ENCODE measurements at regions not wholly inside any gene's neighbourhood (a gene's known extent, or its start where the extent isn't known, plus 50 kb on each side); places are given as distances from the start of the nearest gene placed in this dataset.

- no peaks in the 10 kb centered on the region for H3K9me3 ChIP-seq
- POLR2A ChIA-PET = no interaction called here
- CTCF ChIA-PET = interaction anchor here (0.6 kb wide), 2 partner anchors 35 to 310 kb away, joined by 3 to 5 read pairs; no protein-coding TSS in a partner anchor
- TF ChIP-seq ZFP36 (IDR thresholded peaks at IDR 0.05; ENCODE audit: borderline replicate concordance, partially characterized antibody) = no peak
- no peak for TF ChIP-seq EHF (CRISPR knock-in tag; IDR thresholded peaks at IDR 0.05)
- no peak for TF ChIP-seq HDAC2 (IDR thresholded peaks at IDR 0.05)
- TF ChIP-seq RCOR1 (IDR thresholded peaks at IDR 0.05; ENCODE audit: low read depth, low read length) = no peak
- TF ChIP-seq CHD2 (IDR thresholded peaks at IDR 0.05; ENCODE audit: low read length, partially characterized antibody) = no peak
- no peak for TF ChIP-seq NR3C1 (IDR thresholded peaks at IDR 0.05)
- TF ChIP-seq MAX (IDR thresholded peaks at IDR 0.05) = no peak
- no peak for TF ChIP-seq RAD21 (conservative IDR thresholded peaks at IDR 0.05 in 1 of 2, IDR thresholded peaks at IDR 0.05 in 1 of 2)
- WGBS (ENCODE audit: missing lambda C conversion rate) = 10% methylated on average over 10 of the region's 11 CpGs
- ATAC-seq (no peak), FAIRE-seq (no peak), DNase-seq (ENCODE audit: low read depth in 1 of 2, low spot score in 1 of 2) (no peak)
- no peak overlapping the region for H3K4me3 ChIP-seq
- no peak overlapping the region for H3K4me2 ChIP-seq
- H3K4me1 ChIP-seq = no peaks in the 10 kb centered on the region
- no peak overlapping the region for H3K27ac ChIP-seq
Measured at GRCh38 chr12:3967556-3968160, 94.5 kb upstream of the PARP11 start.

DNA sequence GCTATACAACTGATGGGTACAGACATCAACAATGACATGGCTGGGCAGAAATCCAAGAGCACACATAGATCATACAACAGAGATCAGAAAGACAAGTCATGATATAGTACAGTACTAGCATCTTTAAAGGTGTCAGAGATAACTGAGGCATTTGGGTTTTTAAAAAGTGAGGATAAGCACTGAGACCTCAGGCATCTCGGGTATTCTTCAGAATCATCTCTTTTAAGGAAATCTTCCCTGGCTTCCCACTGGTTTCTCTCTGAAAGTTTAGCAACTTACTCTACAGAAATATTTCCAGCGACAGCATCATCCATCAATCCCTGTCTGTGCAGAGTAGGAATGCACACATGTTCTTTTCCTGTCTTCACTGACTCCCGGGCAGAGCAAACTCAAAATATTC lies 93.2 kb upstream of the PARP11 start:
- Histone ChIP-seq H3K4me1 (no peaks in the 10 kb centered on the region), H3K9me3 (no peaks in the 10 kb centered on the region), H3K27ac (no peak overlapping the region), H3K4me3 (no peak overlapping the region), H3K4me2 (no peak overlapping the region)
- TF ChIP-seq JUNB (IDR thresholded peaks at IDR 0.05) (no peak), FOSL2 (IDR thresholded peaks at IDR 0.05) (no peak), FOSL2 (CRISPR knock-in tag; IDR thresholded peaks at IDR 0.05) (no peak)
- FAIRE-seq (no peak), ATAC-seq (no peak), DNase-seq (ENCODE audit: low read depth in 1 of 2, low spot score in 1 of 2) (no peak)
- WGBS (ENCODE audit: missing lambda C conversion rate) = 15% methylated on average over 3 of the region's 3 CpGs
- ChIA-PET CTCF (no interaction called here), POLR2A (no interaction called here)

DNA sequence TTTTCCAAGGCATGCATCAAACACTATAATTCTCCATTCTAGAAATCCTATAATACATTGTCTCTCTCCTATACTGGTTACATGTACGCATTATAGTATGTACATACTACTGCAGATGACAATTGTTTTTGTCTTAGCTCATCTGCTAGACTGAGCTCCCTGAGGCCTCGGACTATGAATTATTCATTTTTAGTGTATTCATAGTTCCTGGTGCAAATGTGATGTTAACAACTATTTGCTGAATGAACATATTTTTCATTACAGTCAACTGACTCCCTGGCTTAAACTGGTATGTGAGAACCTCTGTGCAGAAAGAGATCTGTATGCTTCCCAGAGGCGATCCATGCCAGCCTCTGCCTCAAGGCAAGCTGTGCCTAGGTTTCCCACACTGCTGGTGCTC lies 91.8 kb upstream of the PARP11 start:
- WGBS (ENCODE audit: missing lambda C conversion rate) = 32% methylated on average over 3 of the region's 3 CpGs
- ChIA-PET POLR2A (no interaction called here), CTCF (interaction anchor here (4.3 kb wide), 1 partner anchor 72 kb away, joined by 20 read pairs; no protein-coding TSS in a partner anchor)
- DNase-seq (ENCODE audit: low read depth in 1 of 2, low spot score in 1 of 2) (no peak), ATAC-seq (no peak), FAIRE-seq (no peak)
- H3K4me3 ChIP-seq = no peak overlapping the region
- no peaks in the 10 kb centered on the region for H3K9me3 ChIP-seq
- H3K4me1 ChIP-seq = no peaks in the 10 kb centered on the region
- no peak overlapping the region for H3K4me2 ChIP-seq
- H3K27ac ChIP-seq = no peak overlapping the region
- TF ChIP-seq ZC3H11A (IDR thresholded peaks at IDR 0.05) (no peak), MAFK (IDR thresholded peaks at IDR 0.05; ENCODE audit: partially characterized antibody) (peak; percentile 45)

DNA sequence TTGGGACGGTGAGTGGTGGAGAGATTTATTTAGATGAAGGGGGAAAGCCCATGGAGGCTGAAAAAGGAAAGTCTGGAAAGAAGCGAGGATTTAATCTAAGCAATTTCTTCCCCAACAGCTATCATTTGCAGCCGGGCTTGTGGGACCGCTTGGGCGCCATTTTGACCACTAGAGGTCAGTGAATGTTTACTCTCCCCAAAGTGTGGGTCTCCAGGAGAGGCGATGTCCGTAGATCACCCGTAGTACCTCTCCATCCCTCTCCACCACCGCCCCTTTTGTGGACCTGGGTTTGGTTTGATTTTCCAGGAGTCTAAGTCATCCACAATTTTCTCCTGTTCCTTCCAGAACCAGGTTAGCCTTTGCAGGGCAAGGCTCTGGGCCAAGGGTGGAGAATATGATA lies 91.2 kb upstream of the PARP11 start:
- DNase-seq (ENCODE audit: low read depth in 1 of 2, low spot score in 1 of 2) (peak; percentile 23 to 26), FAIRE-seq (no peak), ATAC-seq (peak in 1 of 2 experiments; percentile 82; a peak in 4 of 6 replicates)
- Histone ChIP-seq H3K27ac (no peak overlapping the region), H3K4me1 (no peaks in the 10 kb centered on the region), H3K4me3 (no peak overlapping the region), H3K4me2 (no peak overlapping the region), H3K9me3 (no peaks in the 10 kb centered on the region)
- 13% methylated on average over 9 of the region's 9 CpGs for WGBS (ENCODE audit: missing lambda C conversion rate)
- CTCF ChIA-PET = interaction anchor here (0.6 to 4.3 kb wide), 5 partner anchors 10 to 530 kb away, joined by 3 to 20 read pairs (median 4); no protein-coding TSS in a partner anchor
- POLR2A ChIA-PET = no interaction called here
- TF ChIP-seq SMC3 (IDR thresholded peaks at IDR 0.05) (0 out of 3 replicates have a peak, but pooled peaks have one; percentile 14), RAD21 (conservative IDR thresholded peaks at IDR 0.05 in 1 of 2, IDR thresholded peaks at IDR 0.05 in 1 of 2) (peak; percentile 36 to 55; a peak in 3 of 5 replicates), TFCP2L1 (CRISPR knock-in tag; IDR thresholded peaks at IDR 0.05) (no peak)

GRCh38 chr12:3962631-3963483 lies 89.7 kb upstream of the PARP11 start:
- ChIA-PET CTCF (interaction anchor here (0.6 to 4.3 kb wide), 7 partner anchors 11 to 314 kb away, joined by 3 to 20 read pairs (median 4); no protein-coding TSS in a partner anchor), POLR2A (no interaction called here)
- FAIRE-seq = no peak
- H3K9me3 ChIP-seq = no peaks in the 10 kb centered on the region
- ATAC-seq = peak; percentile 42 to 43; a peak in 1 of 6 replicates
- H3K27ac ChIP-seq = no peak overlapping the region
- H3K4me3 ChIP-seq = no peak overlapping the region
- 47% methylated on average over 7 of the region's 8 CpGs for WGBS (ENCODE audit: missing lambda C conversion rate)
- H3K4me1 ChIP-seq = no peaks in the 10 kb centered on the region
- DNase-seq (ENCODE audit: low read depth in 1 of 2, low spot score in 1 of 2) = no peak
- H3K4me2 ChIP-seq = no peak overlapping the region
- TF ChIP-seq GATA3 (IDR thresholded peaks at IDR 0.05; ENCODE audit: borderline replicate concordance) (no peak), HES2 (IDR thresholded peaks at IDR 0.05) (no peak), ZNF302 (CRISPR knock-in tag; IDR thresholded peaks at IDR 0.05) (no peak), NFE2L2 (conservative IDR thresholded peaks at IDR 0.05; ENCODE audit: low read length) (no peak), MAZ (IDR thresholded peaks at IDR 0.05; ENCODE audit: borderline replicate concordance, low read depth, low read length) (no peak), RCOR1 (IDR thresholded peaks at IDR 0.05; ENCODE audit: low read depth, low read length) (no peak), E2F6 (IDR thresholded peaks at IDR 0.05; ENCODE audit: borderline replicate concordance, low read depth) (no peak), ZC3H11A (IDR thresholded peaks at IDR 0.05) (no peak), FOSB (CRISPR knock-in tag; IDR thresholded peaks at IDR 0.05) (no peak), JUN (IDR thresholded peaks at IDR 0.05) (no peak), CBX2 (IDR thresholded peaks at IDR 0.05; ENCODE audit: borderline replicate concordance, low read depth) (no peak), EHMT2 (IDR thresholded peaks at IDR 0.05; ENCODE audit: low read depth) (no peak)
- TF ChIP-seq, protein P1, sequence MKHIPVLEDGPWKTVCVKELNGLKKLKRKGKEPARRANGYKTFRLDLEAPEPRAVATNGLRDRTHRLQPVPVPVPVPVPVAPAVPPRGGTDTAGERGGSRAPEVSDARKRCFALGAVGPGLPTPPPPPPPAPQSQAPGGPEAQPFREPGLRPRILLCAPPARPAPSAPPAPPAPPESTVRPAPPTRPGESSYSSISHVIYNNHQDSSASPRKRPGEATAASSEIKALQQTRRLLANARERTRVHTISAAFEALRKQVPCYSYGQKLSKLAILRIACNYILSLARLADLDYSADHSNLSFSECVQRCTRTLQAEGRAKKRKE (CRISPR knock-in tag; IDR thresholded peaks at IDR 0.05; ENCODE audit: low read depth) = no peak
